ENCODE measurements at regions not wholly inside any gene's neighbourhood (a gene's known extent, or its start where the extent isn't known, plus 50 kb on each side); places are given as distances from the start of the nearest gene placed in this dataset.

DNA sequence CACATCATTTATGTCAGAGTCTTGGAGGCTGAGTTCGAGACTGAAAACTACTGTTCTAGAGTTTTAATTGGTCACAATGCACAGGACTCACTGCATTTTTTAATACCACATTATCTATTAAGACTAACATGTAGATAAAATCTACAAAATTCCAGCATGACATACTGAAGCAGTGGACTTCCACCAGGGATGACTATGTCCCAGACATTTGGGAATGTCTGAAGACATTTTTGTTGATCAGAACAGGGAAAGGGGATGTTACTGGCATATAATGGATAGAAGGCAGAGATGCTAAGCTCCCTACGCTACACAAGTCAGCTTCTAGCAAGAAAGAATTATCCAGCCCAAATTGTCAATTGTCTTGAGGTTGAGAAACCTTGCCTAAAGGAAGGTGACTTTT lies 419.0 kb upstream of the TGFBR2 start:
- Mint-ChIP-seq H3K36me3 (no peaks in the 10 kb centered on the region), H3K27ac (no peak overlapping the region), H3K27me3 (peaks cover 13% of the 10 kb centered on the region), H3K9me3 (ENCODE audit: low read depth) (no peaks in the 10 kb centered on the region), H3K4me1 (no peaks in the 10 kb centered on the region), H3K4me3 (no peak overlapping the region)
- CTCF ChIA-PET, result interaction anchor here (2.1 kb wide), 1 partner anchor 11 kb away, joined by 11 read pairs; no protein-coding TSS in a partner anchor
- DNase-seq (no peak), ATAC-seq (no peak)

DNA sequence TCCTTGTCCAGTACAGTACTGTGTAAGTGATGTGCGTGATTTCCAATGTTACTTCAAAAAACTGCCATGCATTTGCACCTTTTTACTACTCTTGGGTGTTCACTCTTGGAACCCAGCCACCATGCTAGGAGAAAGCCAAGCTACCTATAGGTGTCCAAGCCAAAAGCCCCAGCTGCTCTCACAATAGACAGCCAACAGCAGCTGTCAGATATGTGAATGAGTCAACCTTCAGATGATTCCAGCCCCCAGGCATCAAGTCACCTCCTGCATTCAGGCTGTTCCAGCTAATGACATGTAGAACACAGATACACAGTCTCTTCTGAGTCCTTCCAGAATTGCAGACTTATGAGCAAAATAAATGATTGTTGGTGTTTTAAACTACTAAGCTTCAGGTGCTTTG lies 417.7 kb upstream of the TGFBR2 start:
- no peaks in the 10 kb centered on the region for H3K9me3 Mint-ChIP-seq (ENCODE audit: low read depth)
- H3K4me1 Mint-ChIP-seq, result no peaks in the 10 kb centered on the region
- H3K36me3 Mint-ChIP-seq, result no peaks in the 10 kb centered on the region
- peaks cover 13% of the 10 kb centered on the region for H3K27me3 Mint-ChIP-seq
- no peak overlapping the region for H3K27ac Mint-ChIP-seq
- DNase-seq, result no peak
- CTCF ChIA-PET, result interaction anchor here (1.3 to 2.1 kb wide), 2 partner anchors 9 to 10 kb away, joined by 3 to 11 read pairs; no protein-coding TSS in a partner anchor
- no peak overlapping the region for H3K4me3 Mint-ChIP-seq
- ATAC-seq, result no peak

DNA sequence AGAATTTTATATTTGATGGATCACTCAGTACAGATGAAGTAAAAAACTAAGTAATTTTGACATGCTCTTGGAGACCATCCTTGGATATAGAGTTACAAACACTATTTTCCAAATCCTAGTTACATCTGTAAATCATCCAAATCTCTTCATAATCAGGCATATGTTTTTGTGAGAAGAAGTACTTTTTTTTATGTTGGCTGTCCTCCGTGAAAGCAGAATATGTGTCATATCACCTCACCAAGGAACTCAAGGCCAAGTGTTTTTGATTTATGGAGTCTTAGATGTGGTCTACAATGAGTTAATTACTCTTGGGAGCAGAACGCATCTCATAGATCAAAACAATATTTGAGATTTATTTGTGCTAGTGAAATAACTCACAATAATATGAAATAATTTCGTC lies 416.5 kb upstream of the TGFBR2 start:
- H3K9me3 Mint-ChIP-seq (ENCODE audit: low read depth), result no peaks in the 10 kb centered on the region
- CTCF ChIA-PET, result no interaction called here
- no peak overlapping the region for H3K4me3 Mint-ChIP-seq
- DNase-seq, result no peak
- peaks cover 13% of the 10 kb centered on the region for H3K27me3 Mint-ChIP-seq
- no peak overlapping the region for H3K27ac Mint-ChIP-seq
- no peaks in the 10 kb centered on the region for H3K4me1 Mint-ChIP-seq
- no peaks in the 10 kb centered on the region for H3K36me3 Mint-ChIP-seq
- ATAC-seq, result no peak

DNA sequence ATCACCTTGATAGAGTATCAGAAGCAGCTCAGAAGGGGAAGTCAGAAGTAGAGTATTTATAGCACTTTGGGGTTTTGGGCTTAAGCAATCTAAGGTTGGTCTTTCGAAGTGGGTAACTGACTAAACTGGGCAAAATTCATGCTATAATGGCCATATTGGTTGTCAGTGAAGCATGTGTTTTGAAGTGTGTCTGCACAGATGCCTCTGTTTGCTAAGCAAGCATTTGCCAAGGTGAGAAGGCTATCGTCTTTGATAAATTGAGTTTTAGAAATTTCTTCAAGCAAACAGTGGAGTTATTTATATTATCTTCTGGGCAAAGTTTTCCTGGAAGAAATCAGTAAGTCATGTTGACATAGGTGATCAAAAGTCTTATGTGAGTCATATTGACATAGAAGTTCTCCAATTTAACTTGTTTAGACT lies 412.8 kb upstream of the TGFBR2 start:
- ATAC-seq (no peak), DNase-seq (no peak)
- Mint-ChIP-seq H3K27ac (no peak overlapping the region), H3K36me3 (no peaks in the 10 kb centered on the region), H3K27me3 (peaks cover 3% of the 10 kb centered on the region), H3K4me1 (no peaks in the 10 kb centered on the region), H3K9me3 (ENCODE audit: low read depth) (no peaks in the 10 kb centered on the region), H3K4me3 (no peak overlapping the region)
- CTCF ChIA-PET, result no interaction called here

DNA sequence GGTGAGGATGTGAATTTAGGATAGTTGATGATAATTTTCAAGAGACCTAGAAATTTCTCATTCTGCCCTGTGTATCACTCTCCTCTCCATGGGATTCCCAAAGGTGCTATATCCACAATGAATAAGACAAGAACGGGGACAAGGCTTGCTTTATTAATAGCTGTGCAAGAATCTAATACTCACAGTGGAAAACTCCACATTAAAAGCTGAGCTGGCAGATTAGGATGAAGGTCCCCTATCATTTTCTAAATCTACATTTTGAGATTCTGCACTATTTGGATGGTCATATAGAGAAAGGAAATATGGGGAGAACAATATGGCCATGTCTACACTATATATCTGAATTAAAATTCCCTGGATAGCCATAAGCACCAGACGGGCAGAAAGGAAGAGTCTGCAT lies 411.0 kb upstream of the TGFBR2 start:
- H3K9me3 Mint-ChIP-seq (ENCODE audit: low read depth), result no peaks in the 10 kb centered on the region
- no peak overlapping the region for H3K4me3 Mint-ChIP-seq
- CTCF ChIA-PET, result no interaction called here
- H3K36me3 Mint-ChIP-seq, result no peaks in the 10 kb centered on the region
- DNase-seq, result no peak
- ATAC-seq, result no peak
- H3K4me1 Mint-ChIP-seq, result no peaks in the 10 kb centered on the region
- H3K27ac Mint-ChIP-seq, result no peak overlapping the region
- no peaks in the 10 kb centered on the region for H3K27me3 Mint-ChIP-seq

DNA sequence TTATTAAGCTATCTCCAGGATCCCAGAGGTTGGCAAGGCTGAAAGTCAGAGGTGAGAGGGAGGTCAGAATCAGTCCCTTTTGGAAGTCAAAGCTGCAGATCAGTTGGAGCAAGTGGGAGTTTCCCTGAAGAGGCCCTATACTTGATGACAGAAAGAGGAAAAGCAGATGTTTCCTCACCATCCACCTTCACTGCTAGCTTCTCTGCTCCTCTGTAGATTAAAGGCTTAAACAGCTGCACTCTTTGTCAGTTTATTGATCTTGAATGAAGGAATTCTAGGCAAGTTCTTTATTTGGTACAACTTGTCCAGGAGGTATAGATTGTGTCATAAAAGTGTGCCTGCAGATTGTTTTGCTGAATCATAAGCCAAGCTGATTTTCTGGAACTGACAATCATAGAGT lies 408.2 kb upstream of the TGFBR2 start:
- Mint-ChIP-seq H3K36me3 (no peaks in the 10 kb centered on the region), H3K4me3 (no peak overlapping the region), H3K9me3 (ENCODE audit: low read depth) (no peaks in the 10 kb centered on the region), H3K27ac (no peak overlapping the region), H3K4me1 (no peaks in the 10 kb centered on the region), H3K27me3 (no peaks in the 10 kb centered on the region)
- no peak for ATAC-seq
- CTCF ChIA-PET, result interaction anchor here (0.7 to 3.8 kb wide), 17 partner anchors 10 to 553 kb away, joined by 3 to 36 read pairs (median 6); no protein-coding TSS in a partner anchor
- DNase-seq, result no peak

DNA sequence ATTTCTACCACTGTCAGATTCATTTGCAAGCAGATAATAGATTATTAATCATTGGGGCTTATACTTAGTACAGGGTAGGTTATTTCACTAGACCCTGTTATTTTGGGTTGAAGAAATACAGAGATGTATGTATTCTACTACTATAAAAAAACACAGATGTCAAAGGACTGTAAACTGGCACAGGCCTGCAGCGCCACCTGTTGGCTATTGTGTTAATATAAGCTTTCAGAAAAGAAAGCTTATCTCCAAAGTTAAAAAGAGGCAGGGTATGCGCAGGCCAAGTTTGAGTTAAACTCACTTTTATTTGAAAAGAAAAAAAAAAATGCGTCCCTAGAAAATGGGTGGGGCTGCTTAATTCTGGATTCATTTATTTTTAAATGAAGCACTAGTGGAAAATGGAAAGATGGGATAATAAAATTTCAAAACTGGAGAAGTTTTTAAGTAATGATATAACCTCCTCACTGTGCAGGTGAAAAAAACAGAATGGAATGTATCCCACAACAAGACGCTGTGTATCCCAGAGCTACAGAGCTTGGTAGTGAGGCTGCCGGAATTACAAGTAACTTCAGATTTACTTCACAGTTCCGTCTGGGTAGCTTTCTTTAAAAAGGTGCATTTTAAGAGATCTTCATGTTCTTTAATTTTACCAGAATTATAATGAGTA lies 407.2 kb upstream of the TGFBR2 start:
- no peak overlapping the region for H3K27ac Mint-ChIP-seq
- CTCF ChIA-PET, result interaction anchor here (0.6 to 3.8 kb wide), 39 partner anchors 8 to 552 kb away, joined by 3 to 36 read pairs (median 4); no protein-coding TSS in a partner anchor

DNA sequence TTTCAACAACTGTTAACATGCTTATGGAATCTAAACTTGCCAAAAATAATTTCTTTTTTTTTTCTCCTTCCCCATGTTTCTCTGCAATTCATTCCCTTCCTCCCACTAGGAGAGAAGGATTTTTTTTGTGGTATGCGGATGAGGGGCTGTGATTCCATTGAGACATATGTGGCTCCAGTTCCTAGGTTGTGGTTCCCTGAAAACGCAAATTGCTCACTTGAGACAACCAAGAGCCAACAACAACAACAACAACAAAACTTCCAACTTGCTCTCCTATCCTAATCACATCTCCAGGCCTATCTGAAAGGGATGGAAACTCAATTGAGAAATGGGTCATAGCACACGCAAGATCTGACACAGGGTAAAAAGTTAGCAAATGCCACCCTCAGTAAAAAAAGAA lies 406.5 kb upstream of the TGFBR2 start:
- no peaks in the 10 kb centered on the region for H3K9me3 Mint-ChIP-seq (ENCODE audit: low read depth)
- H3K27ac Mint-ChIP-seq, result no peak overlapping the region
- H3K36me3 Mint-ChIP-seq, result no peaks in the 10 kb centered on the region
- no peaks in the 10 kb centered on the region for H3K4me1 Mint-ChIP-seq
- ATAC-seq (no peak), DNase-seq (no peak)
- H3K4me3 Mint-ChIP-seq, result no peak overlapping the region
- H3K27me3 Mint-ChIP-seq, result no peaks in the 10 kb centered on the region
- CTCF ChIA-PET, result interaction anchor here (0.7 to 2.9 kb wide), 16 partner anchors 9 to 493 kb away, joined by 3 to 21 read pairs (median 6); no protein-coding TSS in a partner anchor

More for the DNA sequence above, 407.2 kb upstream of the TGFBR2 start:
- Mint-ChIP-seq H3K27me3 (no peaks in the 10 kb centered on the region), H3K36me3 (no peaks in the 10 kb centered on the region), H3K9me3 (ENCODE audit: low read depth) (no peaks in the 10 kb centered on the region), H3K4me3 (no peak overlapping the region), H3K4me1 (no peaks in the 10 kb centered on the region)
- ATAC-seq (no peak), DNase-seq (peak; percentile 73)

DNA sequence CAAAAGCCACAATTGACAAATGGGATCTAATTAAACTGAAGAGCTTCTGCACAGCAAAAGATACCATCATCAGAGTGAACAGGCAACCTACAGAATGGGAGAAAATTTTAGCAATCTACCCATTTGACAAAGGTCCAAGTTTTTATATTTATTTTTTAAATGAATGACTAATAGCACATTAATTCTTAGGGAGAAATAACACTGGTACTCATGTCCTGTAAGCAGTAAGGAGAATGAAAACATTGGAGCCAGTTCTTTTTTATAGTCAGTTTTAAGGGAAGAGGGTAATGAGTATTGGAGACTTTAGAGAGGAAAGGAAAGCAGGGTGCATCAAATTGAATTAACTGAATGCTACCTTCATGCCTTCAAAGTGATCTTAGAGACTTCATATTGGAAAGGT lies 404.7 kb upstream of the TGFBR2 start:
- Mint-ChIP-seq H3K27ac (no peak overlapping the region), H3K4me3 (no peak overlapping the region), H3K27me3 (no peaks in the 10 kb centered on the region), H3K9me3 (ENCODE audit: low read depth) (no peaks in the 10 kb centered on the region), H3K4me1 (peaks cover 4% of the 10 kb centered on the region), H3K36me3 (no peaks in the 10 kb centered on the region)
- CTCF ChIA-PET, result interaction anchor here (1.2 kb wide), 1 partner anchor 9 kb away, joined by 3 read pairs; no protein-coding TSS in a partner anchor
- ATAC-seq, result no peak
- DNase-seq, result no peak

DNA sequence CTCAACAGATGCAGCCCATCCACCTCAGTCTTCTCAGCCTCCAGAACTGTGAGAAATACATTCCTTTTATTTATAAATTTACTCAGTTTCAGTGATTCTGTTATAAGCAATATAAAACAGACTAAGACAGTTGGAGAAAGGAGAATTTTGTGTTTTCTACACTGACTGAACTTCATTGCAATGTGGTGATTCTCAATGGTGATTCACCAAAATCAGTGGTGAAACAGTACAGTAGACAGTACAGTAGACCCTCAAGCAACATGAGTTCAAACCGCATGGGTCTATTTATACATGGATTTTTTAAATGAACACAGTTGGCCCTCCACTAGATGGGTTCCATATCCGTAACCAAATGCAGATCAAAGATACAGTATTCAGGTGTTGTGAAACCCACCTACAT lies 403.1 kb upstream of the TGFBR2 start:
- DNase-seq (no peak), ATAC-seq (no peak)
- no peaks in the 10 kb centered on the region for H3K36me3 Mint-ChIP-seq
- H3K27me3 Mint-ChIP-seq, result no peaks in the 10 kb centered on the region
- H3K4me3 Mint-ChIP-seq, result no peak overlapping the region
- CTCF ChIA-PET, result no interaction called here
- peaks cover 5% of the 10 kb centered on the region for H3K4me1 Mint-ChIP-seq
- no peak overlapping the region for H3K27ac Mint-ChIP-seq
- no peaks in the 10 kb centered on the region for H3K9me3 Mint-ChIP-seq (ENCODE audit: low read depth)

DNA sequence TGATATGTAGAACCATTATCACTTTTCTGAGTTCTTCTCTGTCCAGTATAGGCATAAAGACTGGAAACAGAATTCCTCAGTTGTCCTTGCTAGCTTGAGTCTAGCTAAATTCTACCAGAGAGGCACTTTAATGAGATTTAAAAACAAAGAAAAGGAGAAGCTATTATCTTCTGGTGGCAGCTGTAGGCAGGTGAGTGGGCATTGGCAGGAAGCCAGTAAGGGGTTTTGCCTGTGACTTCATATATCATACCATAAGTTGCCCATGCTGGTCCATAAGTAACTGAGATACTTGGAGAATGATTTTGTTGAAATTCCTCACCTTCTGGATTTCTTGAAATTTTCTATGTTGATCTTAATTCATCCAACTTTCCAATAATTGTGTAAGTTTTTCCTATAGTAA lies 402.3 kb upstream of the TGFBR2 start:
- ATAC-seq (no peak), DNase-seq (no peak)
- CTCF ChIA-PET, result no interaction called here
- Mint-ChIP-seq H3K27me3 (no peaks in the 10 kb centered on the region), H3K27ac (no peak overlapping the region), H3K36me3 (no peaks in the 10 kb centered on the region), H3K4me1 (peaks cover 5% of the 10 kb centered on the region), H3K4me3 (no peak overlapping the region), H3K9me3 (ENCODE audit: low read depth) (no peaks in the 10 kb centered on the region)

DNA sequence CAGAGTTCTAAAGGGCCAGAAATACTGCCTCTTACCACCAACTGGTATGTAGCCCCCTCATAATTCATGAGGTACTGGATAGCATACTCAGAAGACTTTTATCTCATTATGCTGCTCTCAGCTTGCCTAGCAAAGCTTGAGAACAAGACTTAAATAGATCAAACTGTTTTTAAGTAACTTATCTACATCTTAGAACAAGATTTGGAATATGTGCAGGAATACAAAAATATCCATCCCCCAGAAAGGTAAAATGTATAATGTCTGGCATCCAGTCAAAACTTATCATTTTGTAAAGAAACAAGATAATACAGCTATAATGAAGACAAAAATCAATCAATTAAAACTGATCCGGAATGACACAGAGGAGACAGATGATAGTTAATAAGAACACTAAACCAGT lies 400.4 kb upstream of the TGFBR2 start:
- CTCF ChIA-PET, result no interaction called here
- DNase-seq (no peak), ATAC-seq (no peak)
- Mint-ChIP-seq H3K4me1 (peaks cover 12% of the 10 kb centered on the region), H3K27me3 (no peaks in the 10 kb centered on the region), H3K4me3 (no peak overlapping the region), H3K27ac (no peak overlapping the region), H3K9me3 (ENCODE audit: low read depth) (no peaks in the 10 kb centered on the region), H3K36me3 (peaks cover 3% of the 10 kb centered on the region)

DNA sequence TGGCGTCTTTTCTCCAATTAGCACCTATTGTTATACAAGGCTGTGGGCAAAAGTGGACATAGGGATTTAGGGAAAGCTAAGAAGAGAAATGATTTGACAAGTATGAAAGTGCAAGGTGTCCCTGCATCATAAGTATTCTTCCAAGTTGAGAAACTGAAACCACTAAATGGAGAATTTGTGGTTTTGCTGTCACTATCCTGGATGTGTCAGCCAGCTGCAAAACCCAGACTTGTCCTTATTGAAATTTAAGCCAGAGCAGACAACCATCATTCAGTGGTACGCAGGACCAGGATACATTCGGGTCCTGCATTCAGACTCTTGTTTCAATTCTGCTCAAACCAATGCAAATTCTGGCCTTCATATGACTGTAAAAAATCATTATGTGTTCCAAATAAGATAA lies 384.8 kb upstream of the TGFBR2 start:
- Mint-ChIP-seq H3K27me3 (no peaks in the 10 kb centered on the region), H3K4me3 (no peak overlapping the region), H3K4me1 (peaks cover 12% of the 10 kb centered on the region), H3K27ac (no peak overlapping the region), H3K9me3 (ENCODE audit: low read depth) (peaks cover 8% of the 10 kb centered on the region), H3K36me3 (peaks cover 9% of the 10 kb centered on the region)
- ATAC-seq, result no peak
- CTCF ChIA-PET, result no interaction called here
- DNase-seq, result no peak

DNA sequence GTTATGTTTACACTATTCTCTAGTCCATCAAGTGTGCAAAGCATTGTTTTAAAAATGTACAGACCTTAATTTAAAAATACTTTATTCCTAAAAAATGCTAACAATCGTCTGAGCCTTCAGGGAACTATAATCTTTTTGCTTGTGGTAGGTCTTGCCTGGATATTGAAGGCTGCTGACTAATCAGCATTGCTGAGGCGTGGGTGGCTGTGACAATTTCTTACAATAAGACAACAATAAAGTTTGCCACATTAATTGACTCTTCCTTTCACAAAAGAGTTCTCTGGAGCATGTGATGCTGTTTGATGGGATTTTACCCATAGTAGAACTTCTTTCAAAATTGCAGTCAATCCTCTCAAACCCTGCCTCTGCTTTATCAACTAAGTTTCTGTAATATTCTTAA lies 384.0 kb upstream of the TGFBR2 start:
- no peak for ATAC-seq
- H3K4me3 Mint-ChIP-seq, result no peak overlapping the region
- CTCF ChIA-PET, result no interaction called here
- peaks cover 15% of the 10 kb centered on the region for H3K4me1 Mint-ChIP-seq
- H3K9me3 Mint-ChIP-seq (ENCODE audit: low read depth), result peaks cover 5% of the 10 kb centered on the region
- no peak overlapping the region for H3K27ac Mint-ChIP-seq
- H3K36me3 Mint-ChIP-seq, result peaks cover 10% of the 10 kb centered on the region
- DNase-seq, result no peak
- H3K27me3 Mint-ChIP-seq, result no peaks in the 10 kb centered on the region
